HG03460 (cell line): ENCODE measurements at regions not wholly inside any gene's neighbourhood (a gene's known extent, or its start where the extent isn't known, plus 50 kb on each side); places are given as distances from the start of the nearest gene placed in this dataset.

ENCODE experiments used
- ATAC-seq: cut with Tn5 transposase; IDR thresholded peaks from one replicate; pipeline ENCODE4 v1.9.1; 2021; ENCODE audit not compliant: unreplicated experiment

GRCh38 chr1:39107341-39108290 is 81.5 kb downstream of the NDUFS5 start:
- ATAC-seq = no peak

- ATAC-seq = no peak
Observed at GRCh38 chr1:39109644-39110043, 83.5 kb downstream of the NDUFS5 start.

GRCh38 chr1:39110325-39110851 is 84.2 kb downstream of the NDUFS5 start:
- no peak for ATAC-seq

GRCh38 chr1:39110882-39111281 is 84.7 kb downstream of the NDUFS5 start:
- no peak for ATAC-seq

GRCh38 chr1:39113109-39113743 is 87.1 kb downstream of the NDUFS5 start:
- ATAC-seq = no peak

GRCh38 chr1:39115271-39116110 is 89.0 kb upstream of the MACF1 start:
- no peak for ATAC-seq

GRCh38 chr1:39116116-39116607 is 88.3 kb upstream of the MACF1 start:
- ATAC-seq = no peak

GRCh38 chr1:39116860-39117728 is 87.4 kb upstream of the MACF1 start:
- ATAC-seq = no peak

- no peak for ATAC-seq
Observed at GRCh38 chr1:39117899-39118450, 86.5 kb upstream of the MACF1 start.

GRCh38 chr1:39122056-39122455 is 82.4 kb upstream of the MACF1 start:
- no peak for ATAC-seq

GRCh38 chr1:39124282-39124681 is 80.2 kb upstream of the MACF1 start:
- no peak for ATAC-seq

GRCh38 chr1:39127513-39127912 is 77.0 kb upstream of the MACF1 start:
- no peak for ATAC-seq

- ATAC-seq = no peak
Observed at GRCh38 chr1:39128126-39128525, 76.4 kb upstream of the MACF1 start.

GRCh38 chr1:39128959-39129358 is 75.5 kb upstream of the MACF1 start:
- no peak for ATAC-seq

- no peak for ATAC-seq
Observed at GRCh38 chr1:39129514-39129913, 75.0 kb upstream of the MACF1 start.

- ATAC-seq = no peak
Observed at GRCh38 chr1:39130325-39130724, 74.2 kb upstream of the MACF1 start.

- no peak for ATAC-seq
Observed at GRCh38 chr1:39131940-39132339, 72.6 kb upstream of the MACF1 start.

- ATAC-seq = no peak
Observed at GRCh38 chr1:39132505-39133339, 71.8 kb upstream of the MACF1 start.

GRCh38 chr1:39133340-39133684 is 71.2 kb upstream of the MACF1 start:
- ATAC-seq = no peak
